Aorta (tissue), 5 donors: ENCODE measurements at regions not wholly inside any gene's neighbourhood (a gene's known extent, or its start where the extent isn't known, plus 50 kb on each side); places are given as distances from the start of the nearest gene placed in this dataset.

Source experiments
- ATAC-seq: fragments of 200-7000 bp; cut with Tn5 transposase; one replicate; pipeline ENCODE4 v1.9.1; 2022; ENCODE audit warnings: moderate library complexity; ENCODE audit not compliant: low FRiP score
- DNase-seq, 2 donors: peaks; one replicate each; pipeline ENCODE4 v3.0.0-alpha.2; 2020
- H3K27ac ChIP-seq, 2 donors: one replicate each; pipeline ENCODE4 v1.5.1; 2013; ENCODE audit warnings: low read length in 2 of 2, mild to moderate bottlenecking in 2 of 2, moderate library complexity in 2 of 2, control low read depth in 1 of 2, inconsistent platforms in 1 of 2, low read depth in 1 of 2
- H3K27me3 ChIP-seq, 2 donors: one replicate each; pipeline ENCODE4 v1.6.1; 2013; ENCODE audit warnings: control low read depth in 1 of 2, low read length in 1 of 2, mild to moderate bottlenecking in 1 of 2, moderate library complexity in 1 of 2; ENCODE audit not compliant: insufficient read depth in 2 of 2, control insufficient read depth in 1 of 2
- H3K36me3 ChIP-seq, 2 donors: one replicate each; pipeline ENCODE4 v1.6.1; 2013; ENCODE audit warnings: control low read depth in 1 of 2, low read length in 1 of 2, mild to moderate bottlenecking in 1 of 2; ENCODE audit not compliant: insufficient read depth in 2 of 2, control insufficient read depth in 1 of 2
- H3K4me1 ChIP-seq, 2 donors: one replicate each; pipeline ENCODE4 v1.6.1; 2013; ENCODE audit warnings: low read length in 2 of 2, control low read depth in 1 of 2, mild to moderate bottlenecking in 1 of 2, moderate library complexity in 1 of 2; ENCODE audit not compliant: insufficient read depth in 2 of 2, control insufficient read depth in 1 of 2
- H3K4me3 ChIP-seq, 2 donors: one replicate each; pipeline ENCODE4 v1.5.1; 2013; ENCODE audit warnings: low read length in 2 of 2, control low read depth in 1 of 2, mild to moderate bottlenecking in 1 of 2
- H3K9me3 ChIP-seq: one replicate; pipeline ENCODE4 v1.6.1; 2013; ENCODE audit warnings: mild to moderate bottlenecking, low read length; ENCODE audit not compliant: control insufficient read depth
- WGBS, 2 donors: extraction: QIAGEN DNeasy Blood & Tissue Kit; methylation state at CpG; one replicate each; pipeline ENCODE4 v1.1.7; 2013; 5-methylcytosine and 5-hydroxymethylcytosine counted together
- intact Hi-C, 2 donors: fragments of 100-400 bp; cut with DNase I; formaldehyde crosslinking; loops; one replicate each; pipeline versions ENCODE4 v1.14.2 to v1.15.0; 2022
- donor health status: healthy with polysubstance abuse.
- donor health status: Bipolar disorder and iron deficiency.
- donor health status: DM: no; HTN: no; CAD: no.
- donor health status: DM: no; HTN: no; CAD: no.
- donor health status: DM: yes; HTN: yes; CAD: no.

- intact Hi-C loops = no loop called here
- WGBS, 2 donors = 85 to 90% methylated on average over 4 of the region's 4 CpGs
- DNase-seq (no peak), ATAC-seq (no peak)
- no peaks in the 10 kb centered on the region for H3K27me3 ChIP-seq
- H3K27ac ChIP-seq = no peak overlapping the region
- no peaks in the 10 kb centered on the region for H3K4me1 ChIP-seq
- no peaks in the 10 kb centered on the region for H3K9me3 ChIP-seq
- H3K4me3 ChIP-seq = no peak overlapping the region
- no peaks in the 10 kb centered on the region for H3K36me3 ChIP-seq
These were observed 103.5 kb upstream of the SPRY2 start for GRCh38 chr13:80444240-80445015.

GRCh38 chr13:80442609-80443008 is 101.7 kb upstream of the SPRY2 start:
- H3K27ac ChIP-seq = no peak overlapping the region
- no peak for DNase-seq

GRCh38 chr13:80441968-80442367 is 101.0 kb upstream of the SPRY2 start:
- no peak overlapping the region for H3K27ac ChIP-seq
- no peaks in the 10 kb centered on the region for H3K9me3 ChIP-seq
- H3K27me3 ChIP-seq = no peaks in the 10 kb centered on the region
- intact Hi-C loops = no loop called here
- H3K36me3 ChIP-seq = no peaks in the 10 kb centered on the region
- peaks cover 0 to 2% of the 10 kb centered on the region in 2 donors for H3K4me1 ChIP-seq
- no peak for ATAC-seq
- no peak for DNase-seq
- H3K4me3 ChIP-seq = no peak overlapping the region

More at GRCh38 chr13:80442609-80443008, 101.7 kb upstream of the SPRY2 start:
- Histone ChIP-seq H3K4me1 (no peaks in the 10 kb centered on the region), H3K4me3 (no peak overlapping the region), H3K9me3 (no peaks in the 10 kb centered on the region), H3K36me3 (no peaks in the 10 kb centered on the region), H3K27me3 (no peaks in the 10 kb centered on the region)
- intact Hi-C loops = no loop called here
- ATAC-seq = no peak

GRCh38 chr13:80438521-80438920 is 97.6 kb upstream of the SPRY2 start:
- Histone ChIP-seq H3K27me3 (no peaks in the 10 kb centered on the region), H3K9me3 (no peaks in the 10 kb centered on the region), H3K36me3 (no peaks in the 10 kb centered on the region), H3K4me1 (peaks cover 0 to 2% of the 10 kb centered on the region in 2 donors), H3K4me3 (no peak overlapping the region), H3K27ac (no peak overlapping the region)
- 93 to 97% methylated on average over 3 of the region's 3 CpGs for WGBS, 2 donors
- ATAC-seq (no peak), DNase-seq (no peak)
- intact Hi-C loops = no loop called here

- Histone ChIP-seq H3K27me3 (no peaks in the 10 kb centered on the region), H3K36me3 (no peaks in the 10 kb centered on the region), H3K4me3 (no peak overlapping the region), H3K27ac (no peak overlapping the region), H3K4me1 (peaks cover 0 to 2% of the 10 kb centered on the region in 2 donors), H3K9me3 (no peaks in the 10 kb centered on the region)
- DNase-seq (no peak), ATAC-seq (no peak)
- WGBS, 2 donors = 36 to 40% methylated on average over 1 of the region's 1 CpG
- intact Hi-C loops = no loop called here
These were observed 96.3 kb upstream of the SPRY2 start for GRCh38 chr13:80437231-80437630.

GRCh38 chr13:80436571-80437169 is 95.7 kb upstream of the SPRY2 start:
- Histone ChIP-seq H3K27me3 (no peaks in the 10 kb centered on the region), H3K4me3 (no peak overlapping the region), H3K4me1 (peaks cover 0 to 2% of the 10 kb centered on the region in 2 donors), H3K36me3 (no peaks in the 10 kb centered on the region), H3K9me3 (no peaks in the 10 kb centered on the region), H3K27ac (no peak overlapping the region)
- intact Hi-C loops = no loop called here
- ATAC-seq (peak; percentile 79), DNase-seq (no peak)
- 19 to 23% methylated on average over 4 of the region's 4 CpGs for WGBS, 2 donors

GRCh38 chr13:80430561-80430960 is 89.6 kb upstream of the SPRY2 start:
- Histone ChIP-seq H3K4me3 (no peak overlapping the region), H3K36me3 (no peaks in the 10 kb centered on the region), H3K4me1 (no peaks in the 10 kb centered on the region), H3K9me3 (no peaks in the 10 kb centered on the region), H3K27me3 (no peaks in the 10 kb centered on the region), H3K27ac (no peak overlapping the region)
- intact Hi-C loops = no loop called here
- ATAC-seq (no peak), DNase-seq (no peak)

- H3K4me3 ChIP-seq = no peak overlapping the region
- ATAC-seq = no peak
- peaks cover 1% of the 10 kb centered on the region for H3K9me3 ChIP-seq
- 72 to 77% methylated on average over 3 of the region's 3 CpGs for WGBS, 2 donors
- no peaks in the 10 kb centered on the region for H3K4me1 ChIP-seq
- no peak overlapping the region for H3K27ac ChIP-seq
- H3K36me3 ChIP-seq = no peaks in the 10 kb centered on the region
- DNase-seq = no peak
- intact Hi-C loops = no loop called here
- no peaks in the 10 kb centered on the region for H3K27me3 ChIP-seq
These were observed 87.6 kb upstream of the SPRY2 start for GRCh38 chr13:80428349-80429096.

- no peaks in the 10 kb centered on the region for H3K4me1 ChIP-seq
These were observed 78.5 kb upstream of the SPRY2 start for GRCh38 chr13:80419416-80419815.

More at GRCh38 chr13:80419416-80419815, 78.5 kb upstream of the SPRY2 start:
- Histone ChIP-seq H3K9me3 (no peaks in the 10 kb centered on the region), H3K27ac (no peak overlapping the region), H3K27me3 (no peaks in the 10 kb centered on the region), H3K36me3 (no peaks in the 10 kb centered on the region), H3K4me3 (no peak overlapping the region)
- WGBS, 2 donors = 38 to 73% methylated on average over 2 of the region's 2 CpGs
- DNase-seq (no peak), ATAC-seq (no peak)
- intact Hi-C loops = no loop called here
